ENCODE measurements at regions not wholly inside any gene's neighbourhood (a gene's known extent, or its start where the extent isn't known, plus 50 kb on each side); places are given as distances from the start of the nearest gene placed in this dataset.
"Not testable (repeated sequence)": the region's sequence is repeated elsewhere in the genome, so short reads cannot be mapped to it uniquely, and the experiment has no call there.

DNA sequence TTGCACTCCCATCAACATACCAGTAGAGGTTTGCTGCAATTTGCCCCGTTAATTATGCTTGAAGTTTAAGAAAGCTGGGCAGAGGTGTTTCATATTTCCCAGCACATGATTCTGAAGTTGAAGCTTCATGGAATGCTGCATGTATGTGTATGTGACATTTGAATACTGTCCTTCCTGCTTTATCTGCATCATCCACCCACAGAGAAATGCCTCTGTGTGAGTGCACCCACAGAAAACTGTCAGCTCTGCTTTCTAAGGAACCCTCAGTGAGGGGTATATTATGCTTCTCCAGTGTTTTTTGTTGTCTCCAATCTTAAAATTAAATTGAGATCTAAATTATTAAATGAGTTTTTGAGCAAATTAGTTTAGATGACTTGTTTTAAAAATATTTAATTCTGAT, 358.1 kb upstream of the PIK3R1 start:
- H3K9me3 Mint-ChIP-seq (ENCODE audit: low read depth) = peaks cover 7% of the 10 kb centered on the region
- no peak overlapping the region for H3K27ac Mint-ChIP-seq
- ATAC-seq (no peak), DNase-seq (no peak)
- no peaks in the 10 kb centered on the region for H3K4me1 Mint-ChIP-seq
- H3K27me3 Mint-ChIP-seq = no peaks in the 10 kb centered on the region
- H3K36me3 Mint-ChIP-seq = peaks cover 3% of the 10 kb centered on the region
- H3K4me3 Mint-ChIP-seq = no peak overlapping the region
- CTCF ChIA-PET = no interaction called here

DNA sequence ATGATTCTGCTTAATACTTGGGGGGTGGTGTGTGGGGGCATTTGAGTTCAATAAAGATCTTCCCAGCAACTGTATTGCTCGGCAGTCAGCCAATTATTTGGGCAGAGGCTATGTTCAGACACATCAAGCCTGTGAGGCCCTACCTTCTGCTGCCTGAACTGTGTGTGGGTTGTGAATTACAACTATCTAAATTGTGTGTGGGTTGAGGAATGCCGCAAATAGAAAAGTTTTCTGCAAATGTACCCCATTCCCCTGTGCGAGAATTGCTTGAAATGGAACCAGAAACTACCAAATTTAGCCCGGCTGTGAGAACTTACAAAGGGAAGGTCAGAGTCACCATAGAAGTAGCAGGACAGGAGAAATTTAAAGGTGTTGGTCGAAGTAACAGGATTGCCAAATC, 360.0 kb upstream of the PIK3R1 start:
- Mint-ChIP-seq H3K9me3 (ENCODE audit: low read depth) (peaks cover 7% of the 10 kb centered on the region), H3K4me1 (no peaks in the 10 kb centered on the region), H3K4me3 (no peak overlapping the region), H3K27ac (no peak overlapping the region), H3K27me3 (no peaks in the 10 kb centered on the region), H3K36me3 (peaks cover 3% of the 10 kb centered on the region)
- DNase-seq (no peak), ATAC-seq (no peak)
- CTCF ChIA-PET = no interaction called here

DNA sequence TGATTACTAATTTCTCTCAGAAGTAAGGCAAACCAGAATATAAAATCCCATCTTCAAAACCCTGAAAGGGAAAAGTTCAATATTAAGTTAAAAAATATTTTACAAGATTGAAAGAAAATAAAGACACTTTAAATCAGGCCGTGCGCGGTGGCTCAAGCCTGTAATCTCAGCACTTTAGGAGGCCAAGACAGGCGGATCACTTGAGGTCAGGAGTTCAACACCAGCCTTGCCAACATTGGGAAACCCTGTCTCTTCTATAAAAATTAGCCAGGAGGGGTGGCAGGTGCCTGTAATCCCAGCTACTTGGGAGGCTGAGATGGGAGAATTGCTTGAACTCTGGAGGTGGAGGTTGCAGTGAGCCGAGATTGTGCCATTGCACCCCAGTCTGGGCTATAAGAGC, 364.6 kb upstream of the PIK3R1 start:
- not testable (repeated sequence) for H3K27me3 Mint-ChIP-seq

DNA sequence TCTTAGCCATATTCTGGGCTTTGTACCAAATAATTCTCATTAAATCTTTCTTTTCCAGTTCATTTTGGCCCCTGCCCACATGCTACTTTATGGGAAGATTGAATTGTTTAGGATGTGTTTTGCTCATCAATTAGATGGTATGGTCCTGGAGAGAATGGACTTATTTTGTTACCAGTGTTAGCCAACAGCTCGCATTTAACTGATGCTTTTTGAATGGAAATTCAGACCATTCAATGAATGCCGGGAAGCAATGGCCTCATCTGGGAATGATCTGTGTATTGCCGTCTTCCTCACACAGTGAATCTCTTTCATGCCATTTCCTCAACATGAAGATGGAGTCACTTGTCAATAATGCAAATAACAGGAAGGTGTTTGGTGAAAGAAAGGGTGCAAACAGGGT, 370.6 kb upstream of the PIK3R1 start:
- ATAC-seq (no peak), DNase-seq (no peak)
- no peaks in the 10 kb centered on the region for H3K9me3 Mint-ChIP-seq (ENCODE audit: low read depth)
- CTCF ChIA-PET = no interaction called here
- no peaks in the 10 kb centered on the region for H3K4me1 Mint-ChIP-seq
- no peaks in the 10 kb centered on the region for H3K36me3 Mint-ChIP-seq
- no peak overlapping the region for H3K4me3 Mint-ChIP-seq
- peaks cover 30% of the 10 kb centered on the region for H3K27me3 Mint-ChIP-seq
- H3K27ac Mint-ChIP-seq = no peak overlapping the region

More for the DNA sequence above, 364.6 kb upstream of the PIK3R1 start:
- H3K9me3 Mint-ChIP-seq (ENCODE audit: low read depth); DNase-seq; CTCF ChIA-PET; H3K4me3 Mint-ChIP-seq; ATAC-seq; H3K4me1 Mint-ChIP-seq; H3K36me3 Mint-ChIP-seq; H3K27ac Mint-ChIP-seq: not testable (repeated sequence)

DNA sequence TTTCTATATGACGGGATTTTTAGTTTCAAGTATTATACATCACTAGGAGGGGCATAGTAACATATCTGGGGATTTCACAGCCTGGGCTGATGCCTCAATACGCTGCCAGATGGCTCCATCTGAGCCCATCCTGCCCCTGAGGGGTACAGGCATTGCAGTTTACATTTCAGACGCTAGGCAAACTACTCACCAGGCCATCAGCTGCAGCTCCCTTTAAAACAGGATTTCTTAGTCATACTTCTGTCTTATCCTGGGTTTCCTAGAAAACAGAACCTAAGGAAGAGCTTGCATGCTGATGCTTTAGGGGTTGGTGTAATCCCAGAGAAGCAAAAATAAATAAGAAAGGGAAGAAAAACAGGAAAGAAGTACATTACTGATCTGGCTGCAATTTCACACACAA, 372.8 kb upstream of the PIK3R1 start:
- CTCF ChIA-PET = no interaction called here
- H3K36me3 Mint-ChIP-seq = no peaks in the 10 kb centered on the region
- H3K4me3 Mint-ChIP-seq = no peak overlapping the region
- no peaks in the 10 kb centered on the region for H3K4me1 Mint-ChIP-seq
- DNase-seq (no peak), ATAC-seq (no peak)
- H3K27me3 Mint-ChIP-seq = peaks cover 30% of the 10 kb centered on the region
- no peak overlapping the region for H3K27ac Mint-ChIP-seq
- no peaks in the 10 kb centered on the region for H3K9me3 Mint-ChIP-seq (ENCODE audit: low read depth)

DNA sequence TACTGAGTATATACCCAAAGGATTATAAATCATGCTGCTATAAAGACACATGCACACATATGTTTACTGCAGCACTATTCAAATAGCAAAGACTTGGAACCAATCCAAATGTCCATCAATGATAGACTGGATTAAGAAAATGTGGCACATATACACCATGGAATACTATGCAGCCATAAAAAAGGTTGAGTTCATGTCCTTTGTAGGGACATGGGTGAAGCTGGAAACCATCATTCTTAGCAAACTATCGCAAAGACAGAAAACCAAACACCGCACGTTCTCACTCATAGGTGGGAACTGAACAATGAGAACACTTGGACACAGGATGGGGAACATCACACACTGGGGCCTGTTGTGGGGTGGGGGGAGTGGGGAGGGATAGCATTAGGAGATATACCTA, 378.3 kb upstream of the PIK3R1 start:
- H3K4me3 Mint-ChIP-seq; H3K9me3 Mint-ChIP-seq (ENCODE audit: low read depth); DNase-seq; ATAC-seq; H3K36me3 Mint-ChIP-seq; H3K27ac Mint-ChIP-seq; H3K4me1 Mint-ChIP-seq; CTCF ChIA-PET: not testable (repeated sequence)
- H3K27me3 Mint-ChIP-seq = peaks cover 11% of the 10 kb centered on the region

DNA sequence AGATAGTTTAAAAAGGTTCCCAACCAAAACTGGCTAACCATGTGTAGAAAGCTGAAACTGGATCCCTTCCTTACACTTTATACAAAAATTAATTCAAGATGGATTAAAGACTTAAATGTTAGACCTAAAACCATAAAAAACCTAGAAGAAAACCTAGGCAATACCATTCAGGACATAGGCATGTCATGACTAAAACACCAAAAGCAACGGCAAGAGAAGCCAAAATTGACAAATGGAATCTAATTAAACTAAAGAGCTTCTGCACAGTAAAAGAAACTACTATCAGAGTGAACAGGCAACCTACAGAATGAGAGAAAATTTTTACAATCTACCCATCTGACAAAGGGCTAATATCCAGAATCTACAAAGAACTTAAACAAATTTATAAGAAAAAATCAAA, 379.1 kb upstream of the PIK3R1 start:
- ATAC-seq; H3K4me1 Mint-ChIP-seq; CTCF ChIA-PET; H3K27me3 Mint-ChIP-seq; DNase-seq; H3K9me3 Mint-ChIP-seq (ENCODE audit: low read depth); H3K4me3 Mint-ChIP-seq; H3K27ac Mint-ChIP-seq; H3K36me3 Mint-ChIP-seq: not testable (repeated sequence)

DNA sequence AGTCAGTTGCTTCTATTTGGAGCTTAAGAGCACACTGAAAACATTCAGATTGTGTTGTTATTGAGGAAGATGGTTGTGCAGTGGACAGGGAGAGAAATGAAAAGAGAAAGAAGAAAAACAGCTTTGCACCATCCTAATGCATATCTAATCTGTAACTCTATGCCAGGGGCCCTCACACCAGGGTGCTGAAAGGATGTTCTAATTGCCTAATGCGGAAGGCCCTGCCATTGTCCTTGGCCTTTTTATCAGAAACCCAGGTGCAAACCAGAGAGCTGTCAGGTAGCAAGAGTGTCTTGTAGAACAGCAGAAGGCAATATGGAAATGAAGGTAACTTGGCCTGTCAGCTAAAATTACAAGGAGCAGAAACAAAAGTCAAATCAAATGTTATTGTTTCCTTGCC, 384.5 kb upstream of the PIK3R1 start:
- ATAC-seq (no peak), DNase-seq (no peak)
- H3K4me3 Mint-ChIP-seq = no peak overlapping the region
- no peak overlapping the region for H3K27ac Mint-ChIP-seq
- CTCF ChIA-PET = no interaction called here
- no peaks in the 10 kb centered on the region for H3K4me1 Mint-ChIP-seq
- no peaks in the 10 kb centered on the region for H3K9me3 Mint-ChIP-seq (ENCODE audit: low read depth)
- H3K36me3 Mint-ChIP-seq = no peaks in the 10 kb centered on the region
- H3K27me3 Mint-ChIP-seq = no peaks in the 10 kb centered on the region

DNA sequence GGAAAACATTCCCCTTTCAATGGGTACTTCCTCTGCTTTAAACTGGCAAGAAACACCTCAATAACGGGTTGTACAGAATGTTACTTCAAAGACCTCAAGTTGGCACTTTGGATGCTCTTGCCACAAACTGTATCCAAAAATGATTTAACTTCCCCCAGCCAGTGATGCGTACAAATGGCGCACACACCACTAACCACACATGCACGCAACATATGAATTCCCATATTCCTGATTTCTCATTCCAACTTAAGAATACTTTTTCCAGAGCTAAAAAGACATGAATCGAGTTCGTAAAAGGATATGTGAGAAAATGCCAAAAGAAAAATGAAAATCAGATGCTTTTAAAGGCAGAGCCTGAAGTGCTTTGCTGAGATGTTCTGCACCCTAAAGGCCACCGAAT, 388.0 kb upstream of the PIK3R1 start:
- ATAC-seq = no peak
- no peak overlapping the region for H3K27ac Mint-ChIP-seq
- H3K4me1 Mint-ChIP-seq = no peaks in the 10 kb centered on the region
- CTCF ChIA-PET = no interaction called here
- DNase-seq = no peak
- no peaks in the 10 kb centered on the region for H3K9me3 Mint-ChIP-seq (ENCODE audit: low read depth)
- H3K4me3 Mint-ChIP-seq = no peak overlapping the region
- no peaks in the 10 kb centered on the region for H3K27me3 Mint-ChIP-seq
- H3K36me3 Mint-ChIP-seq = no peaks in the 10 kb centered on the region

DNA sequence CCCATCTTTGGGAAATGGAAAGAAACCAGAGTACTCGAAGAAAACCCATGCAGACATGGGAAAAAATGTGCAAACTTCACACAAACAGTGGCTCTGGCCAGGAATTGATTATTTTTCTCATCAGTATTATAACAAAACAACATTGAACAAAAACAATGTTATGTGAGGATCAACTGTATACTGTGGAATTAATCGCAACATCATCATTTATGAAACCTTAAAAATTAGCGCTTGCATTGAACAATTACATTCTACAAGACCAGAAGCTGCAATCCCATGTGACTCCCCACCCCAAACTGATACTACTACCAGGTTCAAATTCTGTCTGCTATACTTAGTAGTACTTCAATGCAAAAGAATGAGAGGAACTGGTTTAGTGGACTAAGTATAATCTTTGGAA, 390.7 kb upstream of the PIK3R1 start:
- no peaks in the 10 kb centered on the region for H3K4me1 Mint-ChIP-seq
- H3K9me3 Mint-ChIP-seq (ENCODE audit: low read depth) = no peaks in the 10 kb centered on the region
- DNase-seq = no peak
- no peak for ATAC-seq
- no peak overlapping the region for H3K27ac Mint-ChIP-seq
- no peak overlapping the region for H3K4me3 Mint-ChIP-seq
- H3K36me3 Mint-ChIP-seq = no peaks in the 10 kb centered on the region
- CTCF ChIA-PET = no interaction called here
- H3K27me3 Mint-ChIP-seq = no peaks in the 10 kb centered on the region

DNA sequence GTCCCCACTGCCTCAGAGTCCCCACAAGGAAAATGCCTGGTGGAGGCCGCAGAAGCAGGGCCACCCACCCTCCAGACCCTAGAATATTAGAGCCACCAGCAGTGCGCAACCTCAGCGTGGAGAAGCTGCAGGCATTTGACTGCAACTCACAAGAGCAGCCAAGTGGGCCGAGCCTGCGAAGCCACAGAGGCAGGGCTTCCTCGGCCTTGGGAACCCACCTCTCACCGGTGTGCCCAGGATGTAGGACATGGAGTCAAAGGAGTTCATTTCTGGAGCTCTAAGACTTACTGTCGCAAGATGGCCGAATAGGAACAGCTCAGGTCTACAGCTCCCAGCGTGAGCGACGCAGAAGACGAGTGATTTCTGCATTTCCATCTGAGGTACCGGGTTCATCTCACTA, 397.9 kb upstream of the PIK3R1 start:
- CTCF ChIA-PET = no interaction called here
- Mint-ChIP-seq H3K27ac (no peak overlapping the region), H3K4me3 (no peak overlapping the region), H3K36me3 (no peaks in the 10 kb centered on the region), H3K27me3 (no peaks in the 10 kb centered on the region), H3K4me1 (peaks cover 2% of the 10 kb centered on the region), H3K9me3 (ENCODE audit: low read depth) (no peaks in the 10 kb centered on the region)
- ATAC-seq = no peak
- no peak for DNase-seq

DNA sequence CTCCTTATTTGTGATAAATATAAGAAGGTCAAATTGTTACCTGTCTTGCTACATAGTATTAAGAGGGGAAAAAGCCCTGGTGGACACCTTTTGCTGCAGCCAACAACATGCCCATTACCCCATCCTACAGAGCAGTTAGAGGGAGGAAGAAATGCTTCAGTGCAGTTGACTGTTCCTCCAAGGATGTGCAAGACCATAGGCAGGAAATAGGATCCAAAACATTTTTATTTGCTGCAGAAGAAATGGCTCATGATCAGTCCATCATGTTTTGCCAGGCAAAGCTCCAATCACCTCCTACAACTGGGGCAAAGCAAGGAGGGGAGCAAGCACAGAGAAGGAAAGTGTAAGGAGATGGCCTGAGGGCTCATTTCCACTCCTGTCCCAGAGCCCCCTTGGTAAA, 399.1 kb upstream of the PIK3R1 start:
- Mint-ChIP-seq H3K9me3 (ENCODE audit: low read depth) (no peaks in the 10 kb centered on the region), H3K4me1 (peaks cover 2% of the 10 kb centered on the region), H3K27ac (no peak overlapping the region), H3K4me3 (no peak overlapping the region), H3K27me3 (no peaks in the 10 kb centered on the region), H3K36me3 (no peaks in the 10 kb centered on the region)
- ATAC-seq (no peak), DNase-seq (no peak)
- CTCF ChIA-PET = no interaction called here

DNA sequence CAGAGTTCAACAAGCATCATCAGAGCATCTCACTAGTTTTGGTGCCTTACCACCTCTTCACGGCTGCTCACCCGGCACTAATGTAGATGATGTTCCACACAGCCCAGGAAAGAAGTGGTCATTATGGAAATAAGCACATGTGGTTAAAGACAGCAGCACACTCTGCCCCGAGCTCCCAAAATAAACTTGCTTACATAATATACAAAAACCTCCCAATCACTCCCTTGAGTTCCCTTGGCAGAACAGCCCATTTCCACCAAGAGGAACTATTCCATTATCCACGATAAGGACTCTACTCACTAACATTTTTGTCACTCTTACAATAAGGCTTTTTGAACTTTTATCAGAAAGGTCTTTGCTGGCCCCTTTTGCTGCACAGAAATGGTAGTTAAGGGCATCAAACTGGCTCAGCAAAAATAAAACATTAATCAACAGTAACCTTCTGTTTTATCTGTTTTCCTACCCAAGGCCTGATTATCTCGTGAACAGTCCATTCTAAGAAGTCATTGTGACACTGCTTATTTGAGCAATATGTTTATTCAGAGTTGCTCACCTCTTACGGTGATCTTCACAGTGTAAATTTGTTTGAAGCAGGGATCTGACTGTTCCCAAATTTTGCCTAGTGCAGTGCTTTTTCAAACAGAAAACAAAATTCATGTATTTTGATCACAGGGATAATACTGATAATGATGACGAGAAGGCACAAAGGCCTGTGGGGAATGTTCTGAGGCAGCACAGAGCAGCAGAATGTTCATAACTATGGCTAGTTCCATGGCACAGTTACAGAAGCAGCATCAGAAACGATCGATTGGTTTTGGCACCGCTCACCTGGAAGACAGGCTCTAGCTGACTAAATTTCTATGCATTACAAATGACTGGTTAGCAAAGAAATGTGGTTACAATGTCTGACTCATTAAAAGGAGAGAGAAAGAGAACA, 399.8 kb upstream of the PIK3R1 start:
- CTCF ChIA-PET = no interaction called here
- H3K4me3 Mint-ChIP-seq = no peak overlapping the region

DNA sequence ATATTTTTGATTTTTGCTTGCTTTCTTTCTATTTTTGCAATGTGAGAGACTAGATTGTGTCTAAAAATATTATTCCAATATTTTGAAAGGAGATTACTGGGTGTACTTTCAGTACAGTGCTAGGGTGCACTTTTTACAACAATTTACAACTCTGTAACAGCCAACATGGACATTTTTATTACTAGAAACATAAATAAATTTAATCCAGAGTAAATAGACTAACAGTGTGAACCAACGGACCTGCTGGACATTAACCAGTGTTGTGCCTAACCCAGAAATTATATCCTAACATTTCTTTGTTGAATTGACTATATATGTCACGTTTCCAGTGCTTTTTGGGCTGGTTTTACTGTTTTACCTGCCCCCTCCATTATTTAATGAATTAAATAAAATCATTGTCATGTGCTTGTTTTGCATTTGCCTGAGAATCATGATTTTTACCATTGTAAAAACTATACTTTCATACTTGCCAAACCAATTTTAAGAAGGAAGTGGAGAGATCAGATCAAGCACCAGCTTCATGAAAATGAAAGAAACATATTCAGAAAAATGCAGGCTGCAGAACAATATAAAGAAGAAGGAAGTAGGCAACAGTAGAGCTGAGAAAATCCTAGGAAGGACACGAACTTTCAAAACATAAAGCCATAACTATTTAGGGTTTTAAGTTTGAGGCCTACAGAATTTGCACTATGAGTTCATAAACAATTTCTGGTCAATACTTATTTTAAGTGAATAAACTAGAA, 400.8 kb upstream of the PIK3R1 start:
- H3K4me3 Mint-ChIP-seq = no peak overlapping the region
- peaks cover 3% of the 10 kb centered on the region for H3K27me3 Mint-ChIP-seq

More for the DNA sequence above, 399.8 kb upstream of the PIK3R1 start:
- Mint-ChIP-seq H3K27me3 (peaks cover 3% of the 10 kb centered on the region), H3K36me3 (no peaks in the 10 kb centered on the region), H3K4me1 (peaks cover 2% of the 10 kb centered on the region), H3K27ac (no peak overlapping the region), H3K9me3 (ENCODE audit: low read depth) (no peaks in the 10 kb centered on the region)
- DNase-seq (no peak), ATAC-seq (no peak)

More for the DNA sequence above, 400.8 kb upstream of the PIK3R1 start:
- no peak for ATAC-seq
- no peak for DNase-seq
- peaks cover 2% of the 10 kb centered on the region for H3K4me1 Mint-ChIP-seq
- H3K36me3 Mint-ChIP-seq = no peaks in the 10 kb centered on the region
- no peak overlapping the region for H3K27ac Mint-ChIP-seq
- no peaks in the 10 kb centered on the region for H3K9me3 Mint-ChIP-seq (ENCODE audit: low read depth)
- CTCF ChIA-PET = no interaction called here

Data from activated CD8-positive, alpha-beta memory T cell treated with anti-CD3 and anti-CD28 coated beads, Interleukin-2, amount 10 ng/mL, durations not matched to agents 7 days and 5 days (primary cell).